Islet of Langerhans (tissue), 1 donor: ENCODE measurements at regions not wholly inside any gene's neighbourhood (a gene's known extent, or its start where the extent isn't known, plus 50 kb on each side); places are given as distances from the start of the nearest gene placed in this dataset.

Experiments
- FAIRE-seq: peaks from one replicate; lab custom pipeline; 2011; peaks lifted over from hg19 to GRCh38; lab: Jason Lieb, UNC

DNA sequence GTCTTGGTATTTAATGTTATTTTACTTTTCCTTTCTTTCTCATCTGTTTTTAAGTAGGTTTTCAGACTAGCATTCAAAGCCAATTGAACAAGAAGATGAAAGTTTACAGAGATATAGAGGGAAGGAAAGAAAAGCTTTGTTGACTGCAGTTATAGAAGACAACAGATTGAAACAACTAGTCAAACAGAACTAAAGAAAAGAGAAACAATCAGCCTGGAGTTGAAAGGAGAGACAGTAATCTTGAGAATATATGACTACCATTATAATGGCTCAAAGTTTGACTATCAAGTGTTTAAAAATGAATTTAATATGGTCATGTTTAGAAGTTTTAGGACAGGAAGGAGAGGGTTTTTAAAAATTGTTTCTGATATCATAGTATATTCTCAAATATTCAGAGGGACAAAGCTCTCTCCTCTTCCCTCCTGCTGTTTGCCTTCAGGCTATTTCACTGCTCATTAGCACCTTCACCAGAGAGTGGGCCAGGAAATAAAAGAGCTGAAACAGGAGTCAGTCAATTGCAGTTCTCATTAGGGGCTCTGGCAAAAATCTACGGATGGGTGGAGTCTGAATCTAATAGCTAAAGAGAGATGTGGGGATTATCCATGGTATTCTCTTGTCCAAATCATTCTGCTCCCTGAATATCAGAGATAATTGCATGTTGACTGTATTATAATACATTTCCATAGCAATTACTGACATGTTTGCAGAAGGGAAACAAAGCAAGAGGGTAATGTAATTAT lies 577.8 kb downstream of the BRINP3 start:
- FAIRE-seq, result no peak

DNA sequence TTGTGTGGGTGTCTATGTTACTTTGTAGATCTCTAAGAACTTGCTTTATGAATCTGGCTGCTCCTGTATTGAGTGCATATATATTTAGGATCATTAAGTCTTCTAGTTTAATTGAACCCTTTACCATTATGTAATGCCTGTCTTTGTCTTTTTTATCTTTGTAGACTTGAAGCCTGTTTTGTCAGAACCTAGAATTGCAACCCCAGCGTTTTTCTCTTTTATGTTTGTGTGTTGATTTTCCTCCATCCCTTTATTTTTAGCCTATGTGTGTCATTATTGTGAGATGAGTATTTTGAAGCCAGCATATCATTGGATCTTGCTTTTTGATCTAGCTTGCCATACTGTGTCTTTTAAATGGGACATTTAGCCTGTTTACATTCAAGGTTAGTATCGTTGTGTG lies 573.2 kb downstream of the BRINP3 start:
- FAIRE-seq, result no peak

DNA sequence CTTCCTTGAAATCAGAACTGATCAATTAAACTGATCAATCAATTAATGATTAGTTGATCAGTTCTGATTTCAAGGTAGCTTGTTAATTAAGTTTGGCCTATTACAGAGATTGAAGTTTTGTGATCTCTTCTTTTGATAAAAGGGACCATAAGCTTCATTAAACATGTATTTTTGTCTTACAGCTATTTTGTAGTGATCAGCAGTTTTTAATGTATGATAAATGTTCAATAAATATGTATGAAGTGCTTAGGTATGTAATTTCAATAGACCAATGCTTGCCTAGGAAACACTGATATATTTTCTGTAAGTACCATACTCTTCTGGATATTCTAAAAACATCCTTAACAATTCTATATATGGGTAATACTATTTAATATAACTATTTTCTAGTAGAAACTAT lies 569.6 kb downstream of the BRINP3 start:
- FAIRE-seq, result peak; percentile 51

DNA sequence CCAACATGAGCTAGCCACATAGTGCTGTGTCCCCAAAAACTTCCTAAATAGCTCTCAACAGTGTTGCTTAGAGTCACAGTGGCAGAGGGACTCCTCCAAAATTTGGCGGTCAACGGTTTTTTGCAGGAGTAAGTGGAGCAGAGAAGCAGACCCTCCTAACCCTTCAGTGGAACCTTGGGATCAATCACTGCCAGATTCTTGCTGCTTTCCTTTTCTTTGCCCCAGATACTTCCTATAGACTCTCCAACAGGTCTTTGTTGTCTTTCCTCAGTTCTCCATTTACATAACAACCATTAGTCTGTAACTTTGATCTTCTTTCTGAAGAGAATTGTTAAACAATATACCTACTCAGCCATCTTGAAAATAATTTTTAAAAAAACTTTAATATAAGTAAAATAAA lies 556.1 kb downstream of the BRINP3 start:
- no peak for FAIRE-seq

DNA sequence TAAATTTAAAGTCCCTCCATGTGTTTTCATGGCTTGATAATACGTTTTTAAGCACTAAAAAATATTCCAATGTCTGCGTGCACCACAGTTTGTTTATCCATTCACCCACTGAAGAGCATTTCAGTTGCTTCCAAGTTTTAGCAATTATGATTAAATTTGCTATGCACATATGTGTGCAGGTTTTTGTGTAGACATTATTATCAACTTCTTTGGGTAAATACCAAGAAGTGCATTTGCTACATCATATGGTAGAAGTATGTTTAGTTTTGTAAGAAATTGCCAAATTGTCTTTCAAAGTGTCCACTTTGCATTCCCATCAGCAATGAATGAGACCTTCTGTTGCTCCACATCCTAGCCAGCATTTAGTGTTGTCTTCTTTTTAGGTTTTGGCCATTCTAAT lies 550.0 kb downstream of the BRINP3 start:
- FAIRE-seq, result no peak

DNA sequence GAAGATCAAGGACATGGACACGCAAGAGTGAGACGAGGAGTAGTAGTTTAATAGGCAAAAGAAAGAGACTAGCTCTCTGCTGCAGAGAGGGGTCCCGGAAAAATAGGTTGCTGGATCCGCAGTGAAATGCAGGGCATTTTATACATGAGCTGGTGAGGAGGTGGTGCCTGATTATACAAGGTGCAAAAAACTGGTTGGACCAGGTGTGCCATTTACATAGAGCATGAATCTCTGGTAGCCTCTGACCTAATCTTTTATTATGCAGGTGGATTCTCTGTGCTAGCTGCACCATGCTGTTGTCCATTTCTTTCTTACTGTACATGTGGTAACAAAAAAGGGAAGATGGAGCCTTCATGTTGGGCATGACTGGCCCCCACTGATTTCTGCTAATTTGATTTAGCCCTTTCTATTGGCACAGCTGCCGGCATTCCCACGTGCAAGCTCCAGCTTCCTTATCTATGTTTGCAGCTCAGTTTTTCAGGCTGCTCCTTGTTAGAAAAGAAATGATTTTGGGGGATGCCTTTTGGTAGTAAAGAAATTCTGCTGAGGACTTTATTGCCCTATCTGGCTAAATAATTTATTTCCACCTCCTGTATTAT lies 548.1 kb downstream of the BRINP3 start:
- FAIRE-seq, result no peak

DNA sequence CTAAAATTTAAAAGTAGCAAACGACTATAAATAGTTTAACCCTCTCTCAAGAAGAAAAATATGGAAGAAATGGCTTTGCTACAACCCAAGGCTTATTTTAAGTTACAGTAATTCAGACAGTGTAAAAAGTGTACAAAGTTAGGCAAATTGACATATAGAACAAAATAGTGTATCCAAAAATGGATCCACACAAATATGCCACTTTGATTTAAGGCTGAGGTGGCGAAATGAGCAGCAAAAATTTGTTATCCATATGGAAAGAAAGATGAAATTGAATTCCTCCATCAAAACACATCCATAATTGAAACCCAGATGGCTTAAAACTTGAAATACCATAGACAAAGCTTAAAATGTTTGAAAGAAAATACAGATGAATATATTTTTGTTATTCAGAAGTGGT lies 540.8 kb downstream of the BRINP3 start:
- no peak for FAIRE-seq

DNA sequence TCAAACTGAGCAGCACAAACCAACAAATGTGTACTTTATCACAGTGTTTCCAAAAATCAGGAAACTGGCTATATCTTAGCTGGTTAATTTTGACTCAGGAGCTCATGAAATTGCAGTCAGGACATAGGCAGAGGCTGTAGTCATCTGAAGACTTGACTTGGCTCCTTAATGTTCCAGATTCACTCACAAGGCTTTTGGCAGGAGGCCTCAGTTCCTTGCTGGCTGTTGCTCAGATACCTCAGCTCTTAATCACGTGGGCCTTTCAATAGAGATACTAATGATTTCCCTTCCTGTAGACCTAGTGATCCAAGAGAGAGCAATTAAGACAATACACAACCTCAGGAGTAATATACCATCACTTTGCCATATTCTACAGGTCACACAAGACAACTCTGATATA lies 537.7 kb downstream of the BRINP3 start:
- no peak for FAIRE-seq

DNA sequence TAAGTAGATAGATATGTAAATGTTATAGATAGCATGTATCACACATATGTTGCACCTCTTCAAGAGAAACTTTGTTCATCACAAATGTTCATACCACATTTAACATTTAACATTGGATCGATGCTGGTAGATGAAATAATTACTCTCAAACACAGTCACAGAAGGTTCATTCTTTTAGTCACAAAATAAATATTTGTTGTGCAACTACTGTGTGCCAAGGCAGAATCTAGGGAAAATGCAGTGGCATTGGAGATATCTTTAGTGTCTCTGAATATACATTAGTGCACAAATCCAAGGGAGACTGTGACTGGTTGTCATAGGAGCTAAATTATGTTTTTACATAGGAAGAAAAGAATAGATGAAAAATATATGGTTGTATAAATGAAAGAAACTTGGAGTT lies 535.7 kb downstream of the BRINP3 start:
- no peak for FAIRE-seq

DNA sequence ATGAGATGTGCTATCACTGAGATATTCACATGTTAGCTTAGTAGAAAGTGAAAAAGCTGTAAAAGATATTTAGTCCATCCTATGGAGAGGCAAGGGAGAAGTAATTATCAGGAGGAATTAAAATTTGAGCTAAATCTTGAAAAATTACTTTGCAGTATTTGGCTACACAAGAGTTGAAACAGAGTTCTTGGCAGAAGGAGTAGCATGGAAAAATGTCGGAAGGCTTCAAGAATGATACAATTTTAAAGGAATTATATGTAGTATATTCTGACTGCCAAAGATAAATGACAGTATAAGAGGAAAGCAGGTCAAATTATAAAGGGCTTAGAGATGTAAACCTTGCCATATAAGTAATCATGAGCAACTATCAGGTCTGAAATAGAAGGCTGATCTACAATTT lies 518.9 kb downstream of the BRINP3 start:
- FAIRE-seq, result no peak

DNA sequence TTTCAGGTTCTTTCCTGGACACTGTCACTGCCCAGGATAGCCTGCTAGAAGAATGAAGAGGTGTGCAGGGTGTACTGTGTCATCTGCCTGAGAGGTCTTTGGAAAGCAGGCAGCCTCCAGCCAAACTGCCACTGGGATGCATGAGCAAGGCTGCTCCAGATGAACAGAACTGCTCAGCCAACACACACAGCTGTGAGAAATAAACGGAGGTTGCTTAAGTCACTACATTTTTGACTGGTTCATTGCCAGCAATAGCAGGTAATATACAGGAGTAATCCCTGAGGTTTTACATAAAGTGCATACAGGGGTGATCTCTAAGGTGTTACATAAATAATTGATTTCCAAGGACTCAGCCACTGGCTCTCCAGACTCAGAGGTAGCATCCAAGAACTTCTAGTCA lies 516.9 kb downstream of the BRINP3 start:
- FAIRE-seq, result no peak

DNA sequence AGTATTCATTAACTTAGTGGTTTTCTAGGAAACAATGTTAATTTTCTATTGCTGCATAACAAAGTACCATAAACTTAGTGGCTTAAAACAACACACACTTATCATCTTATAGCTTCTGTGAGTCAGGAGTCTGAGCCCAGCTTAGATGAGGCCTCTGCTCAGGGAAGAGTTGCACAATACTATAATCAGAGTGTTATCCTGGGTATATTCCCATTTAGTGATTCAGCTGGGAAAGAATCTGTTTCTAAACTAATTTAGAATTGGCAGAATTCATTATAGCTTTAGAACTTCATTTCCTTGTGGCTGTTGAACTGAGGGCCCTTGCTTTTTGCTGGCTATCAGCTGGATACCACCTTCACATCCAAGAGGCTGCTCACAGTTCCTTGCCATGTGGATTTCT lies 515.5 kb downstream of the BRINP3 start:
- no peak for FAIRE-seq

DNA sequence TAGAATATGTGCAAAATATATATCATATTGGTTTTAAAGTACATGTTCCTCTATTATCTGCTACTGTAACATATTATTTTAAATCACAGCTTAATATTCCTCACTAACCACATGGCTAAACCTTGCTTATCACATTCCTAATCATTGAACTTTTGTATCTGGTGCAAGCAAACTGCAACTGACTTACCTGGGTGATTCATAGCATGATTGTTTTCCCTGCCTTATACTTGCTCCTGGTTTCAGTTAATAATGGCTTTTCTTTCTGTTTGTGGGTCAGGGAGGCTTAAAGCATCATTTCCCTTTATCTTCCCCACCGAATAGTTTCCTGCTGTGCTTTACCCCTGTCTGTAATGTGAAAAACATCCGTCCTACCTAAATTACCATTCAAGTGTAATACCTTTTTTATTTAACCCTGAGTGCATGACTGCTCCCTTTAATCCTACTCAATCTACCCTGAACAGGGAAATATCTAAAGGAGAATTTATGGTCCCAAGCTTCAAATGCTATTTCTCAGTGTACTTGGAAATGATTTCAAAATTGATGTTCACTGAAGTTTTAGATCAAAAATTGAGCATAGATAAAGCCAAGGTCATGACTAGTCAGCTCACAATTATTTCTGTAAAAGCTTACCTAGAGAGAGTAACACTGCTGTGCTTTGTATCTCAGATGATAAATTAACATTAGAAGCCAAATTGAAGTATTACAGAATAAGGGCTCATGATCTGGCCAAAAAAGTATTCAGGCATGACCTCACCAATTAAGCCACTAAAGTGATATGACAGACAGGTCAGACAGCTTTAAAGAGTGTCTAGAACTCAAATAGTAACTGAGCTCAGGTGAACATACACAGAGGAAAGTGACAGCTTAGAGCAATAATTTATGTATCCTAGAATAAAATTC lies 507.1 kb downstream of the BRINP3 start:
- FAIRE-seq, result no peak

DNA sequence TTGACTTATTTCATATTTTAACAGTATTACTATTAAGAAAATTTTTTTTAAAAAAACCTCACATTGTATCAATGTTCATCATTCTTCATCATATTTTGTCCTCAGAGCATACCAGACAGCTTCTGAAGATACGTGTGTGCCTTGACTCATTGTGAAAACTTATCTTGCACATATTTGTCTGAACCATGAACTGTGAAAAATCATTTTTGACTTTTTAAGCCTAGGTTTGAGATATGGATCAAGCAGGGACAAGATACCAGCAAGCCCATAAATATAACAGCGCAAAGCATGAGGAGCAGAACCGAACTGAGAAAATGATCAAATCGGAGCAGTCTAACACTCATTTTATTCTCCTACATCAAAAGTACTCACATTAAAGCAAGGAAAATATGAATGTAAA lies 506.0 kb downstream of the BRINP3 start:
- FAIRE-seq, result no peak

DNA sequence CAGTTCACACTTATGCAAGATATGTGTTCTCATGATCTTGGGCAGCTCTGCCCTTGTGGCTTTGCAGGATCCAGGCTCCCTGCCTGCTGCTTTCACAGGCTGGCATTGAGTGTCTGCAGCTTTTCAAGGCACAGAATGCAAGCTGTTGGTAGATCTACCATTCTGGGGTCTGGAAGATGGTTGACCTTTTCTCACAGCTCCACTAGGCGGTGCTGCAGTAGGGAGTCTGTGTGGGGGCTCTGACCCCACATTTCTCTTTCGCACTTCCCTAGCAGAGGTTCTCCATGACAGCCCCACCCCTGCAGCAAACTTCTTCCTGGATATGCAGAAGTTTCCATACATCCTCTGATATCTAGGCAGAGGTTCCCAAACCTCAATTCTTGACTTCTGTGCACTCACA lies 500.5 kb downstream of the BRINP3 start:
- FAIRE-seq, result no peak

DNA sequence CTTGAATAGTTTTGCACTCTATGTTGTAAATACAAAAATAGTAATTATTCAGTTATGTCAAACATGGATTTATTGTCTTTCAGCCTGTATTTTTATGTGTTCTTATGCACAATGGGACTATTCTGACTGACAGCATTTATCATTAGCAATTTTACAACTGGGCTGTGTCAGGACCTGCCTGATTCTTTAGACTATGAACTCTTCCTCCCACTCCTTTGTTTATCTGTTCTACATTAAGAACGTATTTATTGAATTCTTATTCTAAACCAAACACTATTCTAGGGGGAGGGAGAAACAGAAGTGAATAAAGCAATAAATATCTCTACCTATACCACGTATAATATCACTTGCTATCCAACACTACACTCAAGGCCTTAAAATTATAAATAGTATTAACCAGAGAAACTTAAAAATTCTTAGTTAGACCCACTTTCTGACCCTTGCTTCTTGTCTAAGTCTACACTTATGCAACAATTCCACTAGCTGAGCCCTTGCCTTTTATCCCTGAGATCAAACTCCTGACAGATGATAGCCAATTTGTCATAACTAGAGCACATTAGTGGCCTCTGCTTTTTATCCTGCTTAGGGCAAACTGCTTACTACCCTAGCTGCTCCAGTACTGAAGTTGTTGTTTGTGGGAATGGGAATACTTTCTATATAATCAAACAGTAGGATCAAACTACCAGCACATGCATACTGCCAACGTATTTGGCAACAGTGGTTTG lies 494.3 kb downstream of the BRINP3 start:
- no peak for FAIRE-seq

DNA sequence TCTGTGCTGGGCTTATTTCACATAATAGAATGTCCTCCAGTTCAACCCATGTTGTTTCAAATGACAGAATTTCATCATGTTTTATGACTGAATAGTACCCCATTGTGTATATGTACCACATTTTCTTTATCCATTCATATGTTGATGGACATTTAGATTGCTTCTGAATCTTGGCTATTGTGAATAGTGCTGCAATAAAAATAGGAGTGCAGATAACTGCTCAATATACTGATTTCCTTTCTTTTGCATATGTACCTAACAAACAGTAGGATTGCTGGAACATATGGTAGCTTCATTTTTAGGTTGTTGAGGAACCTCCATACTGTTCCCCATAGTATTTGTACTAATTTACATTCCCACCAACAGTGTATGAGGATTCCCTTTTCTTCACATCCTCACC lies 491.1 kb downstream of the BRINP3 start:
- no peak for FAIRE-seq

DNA sequence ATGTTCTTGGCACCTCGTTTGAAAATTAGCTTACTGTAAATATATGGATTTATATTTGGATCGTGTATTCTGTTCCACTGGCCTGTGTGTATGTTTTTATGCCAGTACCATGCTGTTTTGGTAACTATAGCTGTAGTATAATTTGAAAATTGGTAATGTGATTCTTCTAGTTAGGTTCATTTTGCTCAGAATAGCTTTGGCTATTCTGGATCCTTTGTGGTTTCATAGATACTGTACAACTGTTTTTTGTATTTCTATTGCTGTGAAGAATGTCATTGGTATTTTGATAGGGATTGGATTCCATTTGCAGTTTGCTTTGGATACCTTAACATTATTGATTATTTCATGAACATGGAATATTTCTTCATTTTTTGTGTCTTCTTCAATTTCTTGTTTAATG lies 490.2 kb downstream of the BRINP3 start:
- FAIRE-seq, result no peak

DNA sequence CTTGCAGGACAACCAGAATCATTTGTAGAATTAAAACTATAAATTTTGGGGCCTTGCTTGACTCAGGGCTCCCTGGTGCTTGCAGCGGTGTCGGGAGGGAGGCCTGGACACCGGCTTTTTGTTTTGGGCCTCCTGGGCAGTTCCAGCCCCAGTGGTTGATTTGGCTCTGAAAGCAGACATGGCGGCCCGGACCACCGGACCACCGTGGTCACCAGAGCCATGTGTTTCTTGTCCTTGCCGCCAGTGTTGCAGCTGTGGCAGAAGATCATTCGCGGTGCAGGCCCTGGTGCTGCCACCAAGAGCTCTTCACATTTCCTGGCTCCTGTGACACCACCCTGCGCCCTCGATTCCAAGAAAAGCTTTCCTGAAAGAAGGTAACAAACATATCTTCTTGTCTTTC lies 484.8 kb downstream of the BRINP3 start:
- no peak for FAIRE-seq

DNA sequence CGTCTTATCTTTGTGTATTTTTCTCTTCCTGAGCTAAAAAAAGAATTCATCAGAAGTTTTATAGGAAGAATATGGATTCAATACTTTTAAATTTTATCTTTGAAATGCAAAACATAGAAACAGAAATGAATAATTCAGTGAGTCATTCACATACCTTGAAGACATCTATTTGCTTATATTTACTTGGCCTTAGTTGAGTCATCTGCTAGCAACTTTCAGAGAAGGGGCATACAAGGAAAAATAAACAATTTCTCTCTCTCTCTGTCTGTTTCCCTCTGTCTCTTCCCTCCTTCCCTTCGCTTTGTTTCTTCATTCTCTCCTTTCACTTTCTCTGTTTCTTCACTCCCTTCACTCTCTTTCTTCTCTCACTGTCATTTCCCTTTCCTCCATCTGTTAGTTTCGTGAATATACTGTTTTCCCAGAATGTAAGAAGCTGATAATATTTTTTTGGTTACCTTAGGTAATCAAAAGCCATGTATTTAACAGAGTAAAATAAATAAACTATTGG lies 477.2 kb downstream of the BRINP3 start:
- no peak for FAIRE-seq

DNA sequence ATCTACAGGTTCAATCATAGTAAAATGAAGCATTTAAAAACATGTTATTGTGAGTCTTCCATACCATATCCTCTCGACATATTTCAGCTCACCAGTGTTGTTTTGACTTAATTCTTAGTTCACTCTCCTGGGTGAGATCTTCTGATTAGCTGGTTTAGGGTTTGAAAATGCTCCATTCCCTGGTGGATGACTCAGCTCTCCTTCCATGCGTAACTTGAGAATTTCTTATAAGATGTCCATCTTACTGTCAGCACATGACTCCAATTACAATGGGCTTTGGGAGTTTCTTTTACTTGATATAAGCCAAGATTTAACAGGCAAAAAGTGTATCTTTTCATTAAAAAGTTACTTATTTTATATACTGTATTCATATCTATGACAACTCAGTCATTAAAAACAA lies 476.5 kb downstream of the BRINP3 start:
- no peak for FAIRE-seq

DNA sequence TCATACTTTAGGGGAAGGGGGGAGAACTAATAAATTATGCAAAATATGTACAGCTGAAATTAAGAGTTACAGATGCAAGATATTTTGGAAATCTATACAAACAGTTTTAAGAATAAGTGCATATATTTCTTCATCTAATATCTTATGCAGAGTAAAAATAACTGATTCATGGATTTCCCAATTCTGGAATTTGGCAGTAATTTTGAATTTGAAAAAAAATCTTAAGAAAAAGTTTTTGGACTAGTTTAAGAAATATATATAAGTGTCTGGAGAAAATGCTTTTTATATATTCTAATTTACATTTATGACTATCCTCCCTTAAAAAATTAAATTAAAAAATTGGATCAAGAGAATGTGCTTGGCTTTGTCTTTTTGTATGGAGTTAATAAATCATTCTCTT lies 474.3 kb downstream of the BRINP3 start:
- no peak for FAIRE-seq

DNA sequence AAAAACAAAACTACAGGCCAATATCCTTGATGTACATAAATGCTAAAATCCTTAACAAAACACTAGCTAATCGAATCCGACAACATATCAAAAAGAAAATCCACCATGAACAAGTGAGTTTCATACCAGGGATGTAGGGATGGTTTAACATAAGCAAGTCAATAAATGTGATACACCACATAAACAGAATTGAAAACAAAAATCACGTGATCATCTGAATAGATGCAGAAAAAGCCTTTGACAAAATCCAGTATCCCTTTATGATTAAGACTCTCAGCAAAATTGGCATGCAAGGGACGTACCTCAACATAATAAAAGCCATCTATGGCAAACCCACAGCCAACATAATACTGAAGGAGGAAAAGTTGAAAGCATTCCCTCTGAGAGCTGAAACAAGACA lies 466.1 kb downstream of the BRINP3 start:
- FAIRE-seq, result no peak
